HepG2 (cell line): ENCODE measurements at regions not wholly inside any gene's neighbourhood (a gene's known extent, or its start where the extent isn't known, plus 50 kb on each side); places are given as distances from the start of the nearest gene placed in this dataset.

ENCODE experiments used
- ATAC-seq: fragments of 200-7000 bp; cut with Tn5 transposase; 3 replicates; pipeline ENCODE4 v1.9.1; 2020; ENCODE audit warnings: mild to moderate bottlenecking, moderate library complexity
- BruUV-seq: library from RNA; stranded (reverse); fragments of 400-500 nt; replicated peaks from 2 replicates; lab custom pipeline; 2021; lab: Mats Ljungman, UMichigan
- CTCF ChIA-PET: fragments of 300-600 bp; formaldehyde crosslinking; extraction: SDS; loops from one replicate; lab custom pipeline; 2021; ENCODE audit warnings: low total read pairs, inconsistent platforms, low intra/inter-chr PET ratio; lab: Yijun Ruan, JAX
- POLR2A ChIA-PET: fragments of 350-600 bp; sonication (Branson Sonifier 250); formaldehyde crosslinking; loops from one replicate; lab custom pipeline; 2020; ENCODE audit warnings: antibody characterized with exemption, inconsistent platforms; lab: Yijun Ruan, JAX
- DNase-seq: peaks from one replicate; pipeline ENCODE4 v3.0.0-alpha.2; 2015; ENCODE audit warnings: low spot score
- FAIRE-seq: peaks from 3 replicates; lab custom pipeline; 2011; peaks lifted over from hg19 to GRCh38; lab: Jason Lieb, UNC
- H2AFZ ChIP-seq: one replicate; pipeline ENCODE4 v1.6.1; 2011; ENCODE audit warnings: low read length, inconsistent platforms
- H3K27ac ChIP-seq: fragments of 300-600 bp; 3 replicates; pipeline ENCODE4 v1.8.0; 2011; ENCODE audit warnings: mixed run types, mild to moderate bottlenecking, mixed read lengths, low read length, inconsistent platforms; ENCODE audit not compliant: insufficient read depth; ENCODE audit errors: extremely low read length
- H3K27me3 ChIP-seq, 2 experiments: fragments of 200-600 bp in 1 of 2; 2 replicates in 1 of 2; 3 replicates in 1 of 2; pipeline versions ENCODE4 v1.6.0 to v1.8.0; 2011; ENCODE audit warnings: low read length in 2 of 2, mild to moderate bottlenecking in 2 of 2, moderate library complexity in 2 of 2, inconsistent platforms in 1 of 2; ENCODE audit not compliant: insufficient read depth in 2 of 2, control insufficient read depth in 1 of 2
- H3K36me3 ChIP-seq, 2 experiments: fragments of 200-600 bp in 1 of 2; replicated peaks in 1 of 2; 2 replicates in 1 of 2; 3 replicates in 1 of 2; pipeline versions ENCODE4 v1.5.1 to v1.8.0; 2011; ENCODE audit warnings: low read length in 2 of 2, inconsistent platforms in 1 of 2; ENCODE audit not compliant: insufficient read depth in 2 of 2, control insufficient read depth in 1 of 2
- H3K4me1 ChIP-seq: 2 replicates; pipeline ENCODE4 v1.5.1; 2012; ENCODE audit warnings: low read length, inconsistent platforms; ENCODE audit not compliant: insufficient read depth
- H3K4me2 ChIP-seq: 2 replicates; pipeline ENCODE4 v1.6.0; 2011; ENCODE audit warnings: low read depth, low read length, inconsistent platforms
- H3K4me3 ChIP-seq, 3 experiments: fragments of 200-600 bp in 1 of 3; sonication (generic), shearing (Covaris generic) in 1 of 3; replicated peaks in 1 of 3; 2 replicates each; pipeline ENCODE4 v1.5.1; 2011 to 2016; ENCODE audit warnings: low read length in 3 of 3, inconsistent platforms in 2 of 3, low read depth in 2 of 3, mild to moderate bottlenecking in 2 of 3, control low read depth in 1 of 3, mixed read lengths in 1 of 3; ENCODE audit not compliant: insufficient read depth in 1 of 3
- H3K79me2 ChIP-seq: one replicate; pipeline ENCODE4 v1.6.1; 2011; ENCODE audit warnings: low read length, inconsistent platforms; ENCODE audit not compliant: insufficient read depth
- H3K9ac ChIP-seq: 2 replicates; pipeline ENCODE4 v1.6.0; 2011; ENCODE audit warnings: mild to moderate bottlenecking, low read depth, low read length, inconsistent platforms; ENCODE audit not compliant: insufficient read depth
- H3K9me3 ChIP-seq: 2 replicates; pipeline ENCODE4 v1.5.1; 2012; ENCODE audit warnings: mild to moderate bottlenecking, low read length
- H4K20me1 ChIP-seq: 2 replicates; pipeline ENCODE4 v1.6.0; 2011; ENCODE audit warnings: inconsistent platforms, mild to moderate bottlenecking, low read length, moderate library complexity; ENCODE audit not compliant: insufficient read depth
- HNRNPLL ChIP-seq: fragments of 200-400 bp; formaldehyde crosslinking; IDR thresholded peaks from 2 replicates; pipeline ENCODE4 v1.6.1; 2017; ENCODE audit warnings: mild to moderate bottlenecking, low read depth, low read length; ENCODE audit not compliant: poor library complexity, severe bottlenecking
- ISL2 ChIP-seq: sonication (generic); formaldehyde crosslinking; IDR thresholded peaks from 2 replicates; pipeline ENCODE4 v1.5.0; 2020; ENCODE audit warnings: missing genetic modification reagents
- ISX ChIP-seq: sonication (generic); formaldehyde crosslinking; conservative IDR thresholded peaks from 2 replicates; pipeline ENCODE4 v1.5.0; 2020; ENCODE audit warnings: missing genetic modification reagents
- MBD4 ChIP-seq: IDR thresholded peaks from 2 replicates; pipeline ENCODE4 v1.6.1; 2012; ENCODE audit warnings: low read length, inconsistent platforms, borderline replicate concordance
- PAX8 ChIP-seq: sonication (generic); formaldehyde crosslinking; IDR thresholded peaks from 2 replicates; pipeline ENCODE4 v1.8.0; 2022; ENCODE audit warnings: mild to moderate bottlenecking, missing genetic modification reagents, borderline replicate concordance
- RFXAP ChIP-seq: sonication (generic); formaldehyde crosslinking; IDR thresholded peaks from 2 replicates; pipeline ENCODE4 v1.4.0; 2020; ENCODE audit warnings: missing genetic modification reagents, borderline replicate concordance
- SRSF4 ChIP-seq: fragments of 200-400 bp; formaldehyde crosslinking; IDR thresholded peaks from one replicate; pipeline ENCODE4 v1.6.1; 2018; ENCODE audit warnings: mild to moderate bottlenecking, low read depth, low read length, moderate library complexity; ENCODE audit not compliant: poor library complexity, severe bottlenecking
- ZNF598 ChIP-seq: sonication (generic); formaldehyde crosslinking; IDR thresholded peaks from 2 replicates; pipeline ENCODE4 v1.5.1; 2020; ENCODE audit warnings: mild to moderate bottlenecking, missing genetic modification reagents, borderline replicate concordance
- ZNF674 ChIP-seq: sonication (generic); formaldehyde crosslinking; IDR thresholded peaks from 2 replicates; pipeline ENCODE4 v1.5.0; 2020; ENCODE audit warnings: low read depth, mild to moderate bottlenecking, missing genetic modification reagents
- ZNF678 ChIP-seq: sonication (generic); formaldehyde crosslinking; IDR thresholded peaks from 2 replicates; pipeline ENCODE4 v1.4.0; 2020; ENCODE audit warnings: mild to moderate bottlenecking, missing genetic modification reagents
- WGBS: methylation state at CpG from one replicate; pipeline ENCODE4 v1.1.6; 2017; ENCODE audit warnings: low lambda C conversion rate; 5-methylcytosine and 5-hydroxymethylcytosine counted together
- in situ Hi-C: cut with HindIII; loops from 2 replicates; pipeline ENCODE4 v1.10.0; 2017; ENCODE audit warnings: low pct_unique_long_range_greater_than_20kb; ENCODE audit not compliant: extremely low pct_ligation_motif_present
- intact Hi-C: fragments of 100-400 bp; cut with micrococcal nuclease; formaldehyde crosslinking; loops from one replicate; pipeline ENCODE4 v1.10.0; 2022; ENCODE audit not compliant: unreplicated experiment
- TF ChIP-seq, protein P1 (sequence below): sonication (generic); formaldehyde crosslinking; IDR thresholded peaks from 2 replicates; pipeline ENCODE4 v1.5.0; 2020; ENCODE audit warnings: missing genetic modification reagents, mild to moderate bottlenecking, borderline replicate concordance

DNA sequence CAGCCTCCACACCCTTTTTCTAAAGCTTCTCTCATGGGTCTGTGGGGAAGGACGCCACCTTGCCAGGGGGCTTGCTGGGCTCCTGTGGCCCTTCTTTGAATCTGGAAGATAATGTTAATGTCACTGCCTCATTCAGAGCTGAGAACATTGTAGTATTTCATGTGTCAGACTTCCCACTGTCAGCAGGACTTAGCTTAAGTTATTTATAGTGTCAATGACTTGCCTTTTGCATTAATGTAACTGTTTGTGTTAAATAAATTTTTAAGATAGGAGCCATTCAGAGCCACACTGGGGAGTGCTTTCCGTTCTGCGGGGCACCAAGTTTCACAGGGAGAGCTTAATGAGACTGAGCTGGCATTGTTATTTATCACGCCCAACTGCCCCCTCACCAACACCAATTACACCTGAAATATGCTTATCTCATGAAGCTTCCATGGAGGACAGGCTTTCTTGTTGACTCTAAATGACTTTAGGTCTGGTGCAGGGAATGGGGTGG lies 226.9 kb upstream of the UBL3 start:
- BruUV-seq, result no TSS peak
- Histone ChIP-seq H3K36me3 (no peaks in the 10 kb centered on the region), H2AFZ (no peak overlapping the region), H3K4me1 (peaks cover 2% of the 10 kb centered on the region), H3K27me3 (no peaks in the 10 kb centered on the region; a peak in 2 of 5 replicates), H4K20me1 (no peaks in the 10 kb centered on the region), H3K79me2 (no peaks in the 10 kb centered on the region), H3K9me3 (no peaks in the 10 kb centered on the region), H3K27ac (no peak overlapping the region), H3K4me2 (no peak overlapping the region), H3K4me3 (no peak overlapping the region)
- 39% methylated on average over 4 of the region's 4 CpGs for WGBS
- in situ Hi-C loops (no loop called here), intact Hi-C loops (no loop called here)
- ATAC-seq (no peak), FAIRE-seq (no peak), DNase-seq (no peak)
- CTCF ChIA-PET, result no interaction called here
- TF ChIP-seq ZNF598 (CRISPR knock-in tag) (no peak), ISL2 (CRISPR knock-in tag) (no peak), RFXAP (CRISPR knock-in tag) (no peak), ISX (CRISPR knock-in tag) (no peak), ZNF678 (CRISPR knock-in tag) (no peak), HNRNPLL (no peak), MBD4 (no peak), SRSF4 (no peak), ZNF674 (CRISPR knock-in tag) (no peak), PAX8 (CRISPR knock-in tag) (no peak)
- TF ChIP-seq, protein P1, sequence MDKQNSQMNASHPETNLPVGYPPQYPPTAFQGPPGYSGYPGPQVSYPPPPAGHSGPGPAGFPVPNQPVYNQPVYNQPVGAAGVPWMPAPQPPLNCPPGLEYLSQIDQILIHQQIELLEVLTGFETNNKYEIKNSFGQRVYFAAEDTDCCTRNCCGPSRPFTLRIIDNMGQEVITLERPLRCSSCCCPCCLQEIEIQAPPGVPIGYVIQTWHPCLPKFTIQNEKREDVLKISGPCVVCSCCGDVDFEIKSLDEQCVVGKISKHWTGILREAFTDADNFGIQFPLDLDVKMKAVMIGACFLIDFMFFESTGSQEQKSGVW (CRISPR knock-in tag), result no peak
- TF ChIP-seq, all 625 proteins: peak for 0
- H3K9ac ChIP-seq, result no peak overlapping the region
- POLR2A ChIA-PET, result no interaction called here
